Uterus (tissue), 3 donors: ENCODE measurements at regions not wholly inside any gene's neighbourhood (a gene's known extent, or its start where the extent isn't known, plus 50 kb on each side); places are given as distances from the start of the nearest gene placed in this dataset.

ENCODE experiments used
- DNase-seq, 2 donors: peaks; one replicate each; pipeline ENCODE4 v3.0.0-alpha.2; 2019 to 2020
- H3K27ac ChIP-seq, 2 donors: fragments of 200-600 bp; sonication (generic); 1 replicate in 1 of 2; 2 replicates in 1 of 2; pipeline ENCODE4 v1.5.1; 2016 to 2018
- H3K27me3 ChIP-seq, 2 donors: fragments of 200-600 bp; sonication (generic); one replicate each; pipeline ENCODE4 v1.5.1; 2018 to 2019; ENCODE audit warnings: control low read depth in 1 of 2
- H3K36me3 ChIP-seq, 2 donors: fragments of 200-600 bp; sonication (generic); one replicate each; pipeline ENCODE4 v1.5.1; 2019; ENCODE audit warnings: control low read depth in 1 of 2
- H3K4me1 ChIP-seq, 2 donors: fragments of 200-600 bp; sonication (generic); one replicate each; pipeline ENCODE4 v1.5.1; 2018 to 2019; ENCODE audit warnings: control low read depth in 1 of 2
- H3K4me3 ChIP-seq, 2 donors: fragments of 200-600 bp; sonication (generic); 1 replicate in 1 of 2; 2 replicates in 1 of 2; pipeline ENCODE4 v1.5.1; 2018 to 2019; ENCODE audit warnings: mild to moderate bottlenecking in 1 of 2
- H3K9me3 ChIP-seq, 2 donors: fragments of 200-600 bp; sonication (generic); one replicate each; pipeline ENCODE4 v1.5.1; 2019; ENCODE audit warnings: control low read depth in 1 of 2
- POLR2A ChIP-seq, 2 donors: fragments of 450-650 bp; IDR thresholded peaks; one replicate each; pipeline ENCODE4 v1.6.1; 2016; ENCODE audit warnings: antibody characterized with exemption in 2 of 2, mild to moderate bottlenecking in 1 of 2, moderate library complexity in 1 of 2
- intact Hi-C: fragments of 100-400 bp; cut with DNase I; formaldehyde crosslinking; loops from one replicate; pipeline ENCODE4 v1.15.1; 2023; ENCODE audit warnings: low total_unique reads
- TF ChIP-seq, protein P1 (sequence below), 4 experiments: fragments of 200-600 bp in 2 of 4; fragments of 450-650 bp in 2 of 4; sonication (generic) in 2 of 4; IDR thresholded peaks; one replicate each; pipeline ENCODE4 v1.5.1; 2016 to 2019; ENCODE audit warnings: antibody characterized with exemption in 4 of 4, mild to moderate bottlenecking in 2 of 4, moderate library complexity in 1 of 4
- donor health status: DM: yes; HTN: yes; CAD: no.

DNA sequence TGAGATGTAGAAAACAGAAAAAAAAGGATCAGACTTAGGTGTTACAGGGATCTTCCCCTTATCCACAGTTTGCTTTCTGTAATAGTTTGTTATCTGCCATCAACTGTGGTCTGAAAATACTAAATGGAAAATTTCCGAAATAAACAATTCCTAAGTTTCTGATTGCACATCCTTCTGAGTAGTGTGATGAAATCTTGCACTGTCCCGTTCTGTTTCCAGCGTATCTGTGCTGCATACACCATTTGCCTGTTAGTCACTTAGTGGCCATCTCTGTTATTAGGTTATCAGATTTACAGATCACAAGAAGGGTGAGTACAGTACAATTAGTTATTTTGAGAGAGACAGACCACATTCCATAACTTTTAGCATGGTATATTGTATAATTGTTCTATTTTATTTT lies 185.6 kb upstream of the CPHXL start:
- Histone ChIP-seq H3K27me3 (no peaks in the 10 kb centered on the region), H3K27ac (no peak overlapping the region), H3K9me3 (no peaks in the 10 kb centered on the region), H3K36me3 (no peaks in the 10 kb centered on the region), H3K4me3 (no peak overlapping the region), H3K4me1 (no peaks in the 10 kb centered on the region)
- TF ChIP-seq, protein P1, sequence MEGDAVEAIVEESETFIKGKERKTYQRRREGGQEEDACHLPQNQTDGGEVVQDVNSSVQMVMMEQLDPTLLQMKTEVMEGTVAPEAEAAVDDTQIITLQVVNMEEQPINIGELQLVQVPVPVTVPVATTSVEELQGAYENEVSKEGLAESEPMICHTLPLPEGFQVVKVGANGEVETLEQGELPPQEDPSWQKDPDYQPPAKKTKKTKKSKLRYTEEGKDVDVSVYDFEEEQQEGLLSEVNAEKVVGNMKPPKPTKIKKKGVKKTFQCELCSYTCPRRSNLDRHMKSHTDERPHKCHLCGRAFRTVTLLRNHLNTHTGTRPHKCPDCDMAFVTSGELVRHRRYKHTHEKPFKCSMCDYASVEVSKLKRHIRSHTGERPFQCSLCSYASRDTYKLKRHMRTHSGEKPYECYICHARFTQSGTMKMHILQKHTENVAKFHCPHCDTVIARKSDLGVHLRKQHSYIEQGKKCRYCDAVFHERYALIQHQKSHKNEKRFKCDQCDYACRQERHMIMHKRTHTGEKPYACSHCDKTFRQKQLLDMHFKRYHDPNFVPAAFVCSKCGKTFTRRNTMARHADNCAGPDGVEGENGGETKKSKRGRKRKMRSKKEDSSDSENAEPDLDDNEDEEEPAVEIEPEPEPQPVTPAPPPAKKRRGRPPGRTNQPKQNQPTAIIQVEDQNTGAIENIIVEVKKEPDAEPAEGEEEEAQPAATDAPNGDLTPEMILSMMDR (IDR thresholded peaks at IDR 0.05) = no peak
- no peak for TF ChIP-seq POLR2A (IDR thresholded peaks at IDR 0.05)
- intact Hi-C loops = no loop called here
- DNase-seq = no peak

DNA sequence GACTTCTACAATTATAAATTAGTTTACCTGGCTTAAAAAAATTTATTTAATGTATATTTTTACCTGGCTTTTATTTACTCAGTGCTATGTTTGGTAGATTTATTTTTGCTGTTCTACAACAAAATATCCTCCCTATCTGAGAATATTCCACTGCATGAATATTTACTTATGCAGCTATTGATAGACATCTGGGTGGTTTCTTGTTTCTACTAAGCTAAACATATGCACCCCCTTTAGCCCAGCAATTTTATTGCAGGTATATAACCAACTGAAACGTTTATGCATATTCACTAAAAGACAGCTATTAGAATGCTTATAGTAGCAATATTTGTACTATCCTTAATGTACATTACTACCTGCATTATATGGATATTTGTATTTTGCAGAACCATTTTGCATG lies 187.7 kb upstream of the CPHXL start:
- no peak for DNase-seq
- Histone ChIP-seq H3K27ac (no peak overlapping the region), H3K27me3 (no peaks in the 10 kb centered on the region), H3K36me3 (no peaks in the 10 kb centered on the region), H3K9me3 (no peaks in the 10 kb centered on the region), H3K4me1 (no peaks in the 10 kb centered on the region), H3K4me3 (no peak overlapping the region)
- TF ChIP-seq, protein P1 (IDR thresholded peaks at IDR 0.05) = no peak
- no peak for TF ChIP-seq POLR2A (IDR thresholded peaks at IDR 0.05)
- intact Hi-C loops = no loop called here

DNA sequence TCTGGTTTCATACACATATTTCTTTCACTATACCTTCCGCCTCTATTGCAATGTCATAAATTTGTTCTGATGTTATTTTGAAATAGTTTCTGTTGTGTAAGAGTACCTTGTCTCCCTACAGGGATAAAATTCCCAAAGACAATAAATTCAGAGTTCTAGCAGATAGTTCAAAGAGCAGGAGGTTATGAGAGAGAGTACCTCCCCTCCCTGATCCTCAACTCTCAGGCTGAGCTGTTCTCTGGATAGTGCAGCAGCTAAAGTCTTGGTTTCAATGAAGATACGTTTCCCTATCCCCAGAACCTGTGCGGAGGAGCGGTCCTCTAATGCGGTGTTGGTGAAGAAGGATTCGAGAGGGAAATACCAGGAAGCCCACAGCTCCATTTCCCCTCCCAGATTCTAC lies 190.2 kb upstream of the CPHXL start:
- TF ChIP-seq, protein P1 (IDR thresholded peaks at IDR 0.05) = no peak
- no peak for TF ChIP-seq POLR2A (IDR thresholded peaks at IDR 0.05)
- H3K9me3 ChIP-seq = no peaks in the 10 kb centered on the region
- H3K27ac ChIP-seq = no peak overlapping the region
- intact Hi-C loops = no loop called here
- no peaks in the 10 kb centered on the region for H3K27me3 ChIP-seq
- H3K4me1 ChIP-seq = no peaks in the 10 kb centered on the region
- H3K36me3 ChIP-seq = no peaks in the 10 kb centered on the region
- DNase-seq = no peak
- no peak overlapping the region for H3K4me3 ChIP-seq

DNA sequence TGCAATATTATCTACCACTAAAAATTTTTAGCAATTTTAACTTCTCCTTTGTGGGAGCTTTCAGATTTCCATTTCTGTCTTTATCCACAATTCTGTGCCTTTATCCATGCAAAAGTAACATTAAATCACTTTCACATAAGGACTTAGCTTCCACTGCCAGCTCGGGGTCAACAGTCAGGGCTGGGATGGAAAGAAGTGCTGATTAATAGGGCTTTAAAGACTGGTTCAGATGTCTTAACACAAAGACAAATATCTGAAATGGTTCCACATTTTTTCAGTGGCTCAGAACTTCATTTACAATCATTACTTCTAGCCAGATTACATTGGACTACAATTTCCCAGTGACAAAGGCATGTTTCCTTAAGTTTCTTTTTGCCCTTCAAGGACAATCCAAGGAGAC lies 191.8 kb upstream of the CPHXL start:
- Histone ChIP-seq H3K4me1 (no peaks in the 10 kb centered on the region), H3K27me3 (no peaks in the 10 kb centered on the region), H3K27ac (no peak overlapping the region), H3K4me3 (no peak overlapping the region), H3K36me3 (no peaks in the 10 kb centered on the region), H3K9me3 (no peaks in the 10 kb centered on the region)
- no peak for DNase-seq
- TF ChIP-seq, protein P1 (IDR thresholded peaks at IDR 0.05) = no peak
- no peak for TF ChIP-seq POLR2A (IDR thresholded peaks at IDR 0.05)
- intact Hi-C loops = no loop called here

DNA sequence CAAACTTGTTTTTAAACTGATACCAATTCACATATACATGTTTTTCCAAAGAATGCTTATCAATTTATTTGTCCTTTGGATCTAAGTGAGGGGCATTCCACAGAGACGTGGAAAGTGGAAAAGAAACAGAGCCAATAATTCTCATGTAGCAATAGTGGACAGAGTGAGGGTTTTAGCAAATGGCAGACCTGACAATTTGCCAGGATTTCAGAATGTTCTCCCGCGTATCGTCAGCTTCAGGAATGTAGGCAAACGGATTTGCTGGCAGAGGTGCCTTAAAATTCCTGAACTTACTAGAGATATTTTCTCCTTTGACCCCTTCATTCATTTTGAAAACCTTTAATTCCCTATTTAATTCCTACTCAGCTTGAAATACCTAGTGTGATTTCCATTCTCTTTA lies 193.4 kb upstream of the CPHXL start:
- no peaks in the 10 kb centered on the region for H3K36me3 ChIP-seq
- no peak overlapping the region for H3K27ac ChIP-seq
- no peak for DNase-seq
- no peaks in the 10 kb centered on the region for H3K27me3 ChIP-seq
- intact Hi-C loops = no loop called here
- H3K9me3 ChIP-seq = no peaks in the 10 kb centered on the region
- TF ChIP-seq, protein P1 (IDR thresholded peaks at IDR 0.05) = no peak
- TF ChIP-seq POLR2A (IDR thresholded peaks at IDR 0.05) = no peak
- H3K4me3 ChIP-seq = no peak overlapping the region
- no peaks in the 10 kb centered on the region for H3K4me1 ChIP-seq
